NB4 (cell line): ENCODE measurements at regions not wholly inside any gene's neighbourhood (a gene's known extent, or its start where the extent isn't known, plus 50 kb on each side); places are given as distances from the start of the nearest gene placed in this dataset.

Source experiments
- CTCF ChIP-seq: IDR thresholded peaks from one replicate; pipeline ENCODE4 v1.5.1; 2012; ENCODE audit warnings: low read depth, low read length
- POLR2A ChIP-seq: IDR thresholded peaks from 2 replicates; pipeline ENCODE4 v1.6.1; 2011; ENCODE audit warnings: mild to moderate bottlenecking; ENCODE audit not compliant: insufficient read length; ENCODE audit errors: extremely low read depth

DNA sequence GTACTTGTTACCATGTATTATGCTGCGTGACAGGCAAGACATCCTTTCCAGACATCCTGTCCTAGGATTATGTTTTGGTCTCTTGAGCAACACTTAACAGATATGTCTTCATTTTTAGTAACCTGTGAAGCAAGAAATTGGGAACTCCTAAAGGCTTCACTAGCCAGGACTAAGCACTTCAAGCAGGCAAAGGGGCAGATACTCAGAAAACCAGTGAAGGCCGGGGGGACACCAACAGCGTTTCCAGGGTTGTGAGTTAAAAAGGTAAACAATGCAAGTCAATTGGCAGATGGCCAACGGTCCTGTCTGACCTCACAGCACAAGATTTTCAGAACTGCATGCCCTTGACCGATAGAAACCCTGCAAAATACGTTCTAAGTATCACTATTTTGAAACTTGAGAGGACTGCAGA is 77.6 kb upstream of the SFMBT2 start:
- no peak for TF ChIP-seq CTCF
- TF ChIP-seq POLR2A = no peak
